ENCODE measurements at regions not wholly inside any gene's neighbourhood (a gene's known extent, or its start where the extent isn't known, plus 50 kb on each side); places are given as distances from the start of the nearest gene placed in this dataset.

- DNase-seq = no peak
Measured at GRCh38 chr2:120979921-120980320, 244.3 kb downstream of the GLI2 start.

DNA sequence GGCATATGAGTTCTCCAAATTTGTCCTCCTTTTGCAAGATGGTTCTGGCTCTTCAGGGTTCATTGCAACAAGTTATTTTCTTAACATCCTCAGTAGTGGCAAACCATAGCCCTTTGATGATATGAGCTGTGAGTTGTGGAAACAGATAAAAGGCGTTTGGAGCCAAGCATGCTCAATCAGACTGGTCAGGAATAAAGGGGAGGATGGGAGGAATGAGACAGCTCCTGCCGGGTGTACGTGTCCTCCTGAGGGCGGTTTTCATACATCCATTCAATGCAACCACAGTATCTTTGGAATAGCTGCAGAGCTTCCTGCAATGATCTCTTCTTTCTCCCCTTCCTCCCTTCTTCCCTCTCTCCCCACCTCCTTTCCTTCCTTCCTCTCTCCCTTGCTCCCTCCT is 245.8 kb downstream of the GLI2 start:
- DNase-seq = no peak

GRCh38 chr2:120982598-120982997 is 246.9 kb downstream of the GLI2 start:
- no peak for DNase-seq

DNA sequence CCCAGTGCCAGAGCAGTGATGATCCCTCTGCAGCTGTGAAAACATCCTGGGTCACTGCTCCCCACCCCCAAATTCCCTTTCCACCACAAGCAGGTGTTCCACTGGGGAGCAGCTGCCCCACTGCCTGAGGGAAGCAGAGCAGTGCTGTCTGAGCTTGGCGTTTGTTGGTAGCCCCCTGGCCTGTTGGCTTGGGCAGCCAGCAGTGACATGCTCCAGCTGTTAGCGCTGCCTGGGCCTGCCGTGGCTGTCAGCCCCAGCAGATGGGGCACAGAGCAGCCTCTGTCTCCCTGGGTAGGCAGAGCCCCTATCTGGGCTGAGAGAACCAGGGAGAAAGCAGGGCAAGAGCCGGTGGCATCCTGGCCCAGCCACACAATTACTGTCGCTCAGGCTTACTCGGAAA is 247.7 kb downstream of the GLI2 start:
- DNase-seq = no peak

DNA sequence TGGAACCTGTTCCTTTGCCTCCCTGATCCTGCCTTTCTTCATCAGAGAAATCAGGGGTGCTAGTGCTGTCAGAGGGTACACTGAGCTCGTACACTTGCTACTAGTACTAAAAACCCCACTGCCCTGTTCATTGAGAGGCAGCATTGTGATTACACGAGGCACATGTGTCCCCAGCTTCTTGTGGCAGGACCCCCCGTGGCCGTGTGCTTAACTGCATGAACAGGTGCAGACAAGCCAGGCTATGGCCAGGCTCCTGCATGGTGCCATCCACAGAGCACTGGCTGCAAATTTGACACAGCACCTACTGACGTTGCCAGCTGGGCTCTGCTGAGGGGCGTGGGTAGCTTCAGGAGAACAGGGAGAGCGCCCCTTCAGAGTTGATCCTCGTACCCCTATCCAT is 248.4 kb downstream of the GLI2 start:
- no peak for DNase-seq

GRCh38 chr2:120984452-120985173 is 248.9 kb downstream of the GLI2 start:
- no peak for DNase-seq

GRCh38 chr2:120985174-120985996 is 249.7 kb downstream of the GLI2 start:
- DNase-seq = no peak

DNA sequence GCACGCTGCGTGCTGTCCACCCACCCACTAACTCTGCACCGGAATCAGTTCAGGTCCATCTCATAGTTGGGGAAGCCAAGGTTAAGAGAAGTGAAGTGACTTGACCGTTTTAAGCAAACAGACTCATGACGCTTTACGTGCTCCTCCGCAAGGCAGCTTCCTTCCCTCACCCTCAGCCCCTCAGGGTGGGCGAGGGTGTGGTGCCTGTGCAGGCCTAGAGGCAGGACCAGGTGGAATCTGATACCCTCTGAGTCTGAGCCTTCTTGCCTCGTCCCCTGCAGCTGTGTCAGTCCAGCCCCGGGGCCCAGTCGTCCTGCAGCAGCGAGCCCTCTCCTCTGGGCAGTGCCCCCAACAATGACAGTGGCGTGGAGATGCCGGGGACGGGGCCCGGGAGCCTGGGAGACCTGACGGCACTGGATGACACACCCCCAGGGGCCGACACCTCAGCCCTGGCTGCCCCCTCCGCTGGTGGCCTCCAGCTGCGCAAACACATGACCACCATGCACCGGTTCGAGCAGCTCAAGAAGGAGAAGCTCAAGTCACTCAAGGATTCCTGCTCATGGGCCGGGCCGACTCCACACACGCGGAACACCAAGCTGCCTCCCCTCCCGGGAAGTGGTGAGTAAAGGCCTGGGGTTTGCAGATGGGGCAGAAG is 250.5 kb downstream of the GLI2 start:
- DNase-seq = no peak

DNA sequence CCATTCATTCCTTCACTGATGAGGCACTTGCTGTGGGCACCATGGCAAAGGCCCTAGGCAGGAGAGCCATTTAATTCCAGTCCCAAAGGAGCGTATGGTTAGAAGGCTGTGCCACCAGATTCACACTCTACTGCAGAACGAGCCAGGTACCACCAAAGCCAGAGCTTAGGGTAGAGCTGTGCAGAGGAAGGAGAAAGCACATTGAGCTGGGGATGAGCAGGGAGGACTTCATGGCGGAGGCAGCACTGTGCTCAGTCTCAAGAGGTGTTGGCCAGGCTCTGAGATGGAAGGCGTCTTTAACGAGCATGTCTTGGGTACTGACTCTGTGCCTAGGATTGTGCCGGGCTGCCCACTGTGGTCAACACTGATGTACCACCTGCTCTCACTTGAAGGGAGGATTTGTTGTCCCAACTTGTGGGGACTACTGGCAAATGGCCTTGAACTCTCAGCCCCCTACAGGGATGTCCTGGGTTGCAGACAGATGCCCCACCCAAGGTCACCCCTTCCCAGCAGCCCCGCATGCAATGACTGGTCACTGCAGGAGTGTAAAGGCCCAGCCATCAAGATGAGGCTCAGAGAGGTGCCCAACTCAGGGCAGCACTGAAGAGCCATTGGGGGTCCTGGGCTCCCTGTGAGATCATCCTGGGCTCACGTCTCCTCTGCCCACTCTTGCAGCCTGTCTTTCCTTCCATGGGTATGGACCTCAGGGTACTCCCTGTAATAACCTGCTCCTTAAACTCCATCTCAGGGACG is 251.4 kb downstream of the GLI2 start:
- no peak for DNase-seq

DNA sequence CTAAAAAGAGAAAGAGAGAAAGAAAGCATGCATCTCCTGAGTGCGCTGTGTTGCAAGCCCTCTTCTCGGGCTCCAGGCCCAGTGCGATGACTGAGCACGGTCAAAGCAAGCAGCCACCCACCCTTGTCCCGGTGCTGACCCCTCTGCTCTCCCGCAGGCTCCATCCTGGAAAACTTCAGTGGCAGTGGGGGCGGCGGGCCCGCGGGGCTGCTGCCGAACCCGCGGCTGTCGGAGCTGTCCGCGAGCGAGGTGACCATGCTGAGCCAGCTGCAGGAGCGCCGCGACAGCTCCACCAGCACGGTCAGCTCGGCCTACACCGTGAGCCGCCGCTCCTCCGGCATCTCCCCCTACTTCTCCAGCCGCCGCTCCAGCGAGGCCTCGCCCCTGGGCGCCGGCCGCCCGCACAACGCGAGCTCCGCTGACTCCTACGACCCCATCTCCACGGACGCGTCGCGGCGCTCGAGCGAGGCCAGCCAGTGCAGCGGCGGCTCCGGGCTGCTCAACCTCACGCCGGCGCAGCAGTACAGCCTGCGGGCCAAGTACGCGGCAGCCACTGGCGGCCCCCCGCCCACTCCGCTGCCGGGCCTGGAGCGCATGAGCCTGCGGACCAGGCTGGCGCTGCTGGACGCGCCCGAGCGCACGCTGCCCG is 252.5 kb downstream of the GLI2 start:
- DNase-seq = no peak

DNA sequence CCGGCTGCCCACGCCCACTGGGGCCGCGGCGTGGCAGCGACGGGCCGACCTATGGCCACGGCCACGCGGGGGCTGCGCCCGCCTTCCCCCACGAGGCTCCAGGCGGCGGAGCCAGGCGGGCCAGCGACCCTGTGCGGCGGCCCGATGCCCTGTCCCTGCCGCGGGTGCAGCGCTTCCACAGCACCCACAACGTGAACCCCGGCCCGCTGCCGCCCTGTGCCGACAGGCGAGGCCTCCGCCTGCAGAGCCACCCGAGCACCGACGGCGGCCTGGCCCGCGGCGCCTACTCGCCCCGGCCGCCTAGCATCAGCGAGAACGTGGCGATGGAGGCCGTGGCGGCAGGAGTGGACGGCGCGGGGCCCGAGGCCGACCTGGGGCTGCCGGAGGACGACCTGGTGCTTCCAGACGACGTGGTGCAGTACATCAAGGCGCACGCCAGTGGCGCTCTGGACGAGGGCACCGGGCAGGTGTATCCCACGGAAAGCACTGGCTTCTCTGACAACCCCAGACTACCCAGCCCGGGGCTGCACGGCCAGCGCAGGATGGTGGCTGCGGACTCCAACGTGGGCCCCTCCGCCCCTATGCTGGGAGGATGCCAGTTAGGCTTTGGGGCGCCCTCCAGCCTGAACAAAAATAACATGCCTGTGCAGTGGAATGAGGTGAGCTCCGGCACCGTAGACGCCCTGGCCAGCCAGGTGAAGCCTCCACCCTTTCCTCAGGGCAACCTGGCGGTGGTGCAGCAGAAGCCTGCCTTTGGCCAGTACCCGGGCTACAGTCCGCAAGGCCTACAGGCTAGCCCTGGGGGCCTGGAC is 253.2 kb downstream of the GLI2 start:
- DNase-seq = no peak

DNA sequence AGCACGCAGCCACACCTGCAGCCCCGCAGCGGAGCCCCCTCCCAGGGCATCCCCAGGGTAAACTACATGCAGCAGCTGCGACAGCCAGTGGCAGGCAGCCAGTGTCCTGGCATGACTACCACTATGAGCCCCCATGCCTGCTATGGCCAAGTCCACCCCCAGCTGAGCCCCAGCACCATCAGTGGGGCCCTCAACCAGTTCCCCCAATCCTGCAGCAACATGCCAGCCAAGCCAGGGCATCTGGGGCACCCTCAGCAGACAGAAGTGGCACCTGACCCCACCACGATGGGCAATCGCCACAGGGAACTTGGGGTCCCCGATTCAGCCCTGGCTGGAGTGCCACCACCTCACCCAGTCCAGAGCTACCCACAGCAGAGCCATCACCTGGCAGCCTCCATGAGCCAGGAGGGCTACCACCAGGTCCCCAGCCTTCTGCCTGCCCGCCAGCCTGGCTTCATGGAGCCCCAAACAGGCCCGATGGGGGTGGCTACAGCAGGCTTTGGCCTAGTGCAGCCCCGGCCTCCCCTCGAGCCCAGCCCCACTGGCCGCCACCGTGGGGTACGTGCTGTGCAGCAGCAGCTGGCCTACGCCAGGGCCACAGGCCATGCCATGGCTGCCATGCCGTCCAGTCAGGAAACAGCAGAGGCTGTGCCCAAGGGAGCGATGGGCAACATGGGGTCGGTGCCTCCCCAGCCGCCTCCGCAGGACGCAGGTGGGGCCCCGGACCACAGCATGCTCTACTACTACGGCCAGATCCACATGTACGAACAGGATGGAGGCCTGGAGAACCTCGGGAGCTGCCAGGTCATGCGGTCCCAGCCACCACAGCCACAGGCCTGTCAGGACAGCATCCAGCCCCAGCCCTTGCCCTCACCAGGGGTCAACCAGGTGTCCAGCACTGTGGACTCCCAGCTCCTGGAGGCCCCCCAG is 254.1 kb downstream of the GLI2 start:
- DNase-seq = no peak

GRCh38 chr2:120990451-120990871 is 254.8 kb downstream of the GLI2 start:
- no peak for DNase-seq

DNA sequence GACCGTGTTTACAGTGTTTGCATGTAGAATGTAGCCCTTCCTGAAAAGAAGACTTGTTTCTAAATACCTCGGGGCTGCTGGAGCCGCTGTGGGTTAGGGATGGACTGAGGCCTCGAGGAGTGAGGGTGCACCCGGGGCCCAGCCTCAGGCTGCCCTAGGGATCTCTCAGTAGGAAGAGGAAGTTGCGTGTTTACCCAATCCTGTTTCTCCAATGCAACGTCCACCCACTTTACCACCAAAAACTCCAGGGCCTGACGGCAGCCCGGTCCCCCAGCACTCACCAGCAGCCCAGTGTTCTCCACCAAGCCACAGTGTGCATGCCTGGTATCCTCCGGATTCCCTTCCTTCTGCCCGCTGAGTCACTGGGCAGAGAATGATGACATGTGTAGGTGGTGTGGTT is 255.8 kb downstream of the GLI2 start:
- DNase-seq = no peak

GRCh38 chr2:120992791-120993555 is 257.3 kb downstream of the GLI2 start:
- no peak for DNase-seq

DNA sequence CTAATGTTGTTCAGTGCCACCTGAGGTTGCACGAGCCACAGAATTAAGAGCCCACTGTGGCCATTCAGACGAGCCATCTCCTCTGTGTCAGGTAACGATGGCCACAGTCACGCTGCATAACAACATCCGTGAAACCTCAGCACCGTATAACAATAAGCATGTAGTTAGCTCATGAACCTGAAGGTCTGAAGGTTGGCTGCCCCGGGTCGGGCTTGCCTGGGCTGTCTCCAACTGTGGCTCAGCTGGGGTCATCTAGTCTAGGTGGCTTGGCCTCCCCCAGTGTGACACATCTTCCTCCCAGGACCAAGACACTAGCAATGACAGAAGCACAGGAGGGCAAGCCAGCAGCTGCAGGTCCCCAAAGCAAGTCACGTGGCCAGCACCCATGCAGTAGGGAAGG is 258.0 kb downstream of the GLI2 start:
- no peak for DNase-seq

DNA sequence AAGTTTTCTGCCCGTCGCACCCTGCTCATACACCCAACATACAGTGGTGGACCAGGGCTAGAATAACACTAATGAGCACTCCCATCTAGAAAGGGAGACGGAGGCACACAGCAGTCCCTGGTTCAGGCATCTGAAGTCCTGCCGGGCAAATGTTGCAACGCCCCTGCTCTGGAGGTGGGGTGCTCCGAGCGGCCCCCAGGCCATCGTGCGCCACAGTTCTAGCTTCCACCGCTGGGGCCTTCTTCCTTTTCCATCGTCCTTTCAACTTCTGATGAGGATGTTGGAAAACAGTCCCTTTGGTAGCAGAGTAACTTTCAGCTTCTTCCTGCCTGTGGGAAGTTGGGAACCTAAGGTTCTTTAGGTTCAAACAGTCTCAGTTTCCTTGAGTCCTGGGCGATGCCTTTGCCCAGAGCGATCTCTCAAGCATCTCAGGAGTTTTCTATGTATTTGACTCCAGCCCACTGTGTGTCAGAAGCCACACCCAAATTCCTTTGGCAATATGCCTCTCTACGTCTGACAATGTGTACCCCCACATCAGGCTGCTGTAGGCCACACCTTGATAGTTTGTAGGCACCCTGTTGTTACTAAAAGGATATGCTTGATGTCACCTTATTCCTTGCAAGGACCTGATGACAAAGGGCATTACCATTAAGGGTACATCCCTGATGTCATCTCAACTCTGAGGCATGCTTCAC is 258.8 kb downstream of the GLI2 start:
- DNase-seq = no peak

- no peak for DNase-seq
Measured at GRCh38 chr2:120995152-120995551, 259.5 kb downstream of the GLI2 start.

- no peak for DNase-seq
Measured at GRCh38 chr2:120995656-120996190, 260.1 kb downstream of the GLI2 start.

Data from NCI-H1092 (cell line).